Left lung (tissue), 4 donors: ENCODE measurements at regions not wholly inside any gene's neighbourhood (a gene's known extent, or its start where the extent isn't known, plus 50 kb on each side); places are given as distances from the start of the nearest gene placed in this dataset.
"Not testable (repeated sequence)": the region's sequence is repeated elsewhere in the genome, so short reads cannot be mapped to it uniquely, and the experiment has no call there.

Source experiments
- ATAC-seq: fragments of 200-7000 bp; cut with Tn5 transposase; one replicate; pipeline ENCODE4 v1.9.1; 2020; ENCODE audit warnings: moderate library complexity
- DNase-seq, 4 donors: peaks; one replicate each; pipeline ENCODE4 v3.0.0-alpha.2; 2013 to 2020
- H3K27ac ChIP-seq, 2 donors: fragments of 200-600 bp; sonication (generic) in 1 of 2; one replicate each; pipeline versions ENCODE4 v1.5.0 to v1.8.0; 2020 to 2021
- H3K27me3 ChIP-seq, 2 donors: fragments of 200-600 bp; sonication (generic) in 1 of 2; one replicate each; pipeline versions ENCODE4 v1.5.0 to v1.8.0; 2020 to 2021
- H3K36me3 ChIP-seq, 2 donors: fragments of 200-600 bp; sonication (generic) in 1 of 2; one replicate each; pipeline versions ENCODE4 v1.5.0 to v1.8.0; 2020 to 2021
- H3K4me1 ChIP-seq, 2 donors: fragments of 200-600 bp; one replicate each; pipeline ENCODE4 v1.8.0; 2021
- H3K4me3 ChIP-seq, 2 donors: fragments of 200-600 bp; sonication (generic) in 1 of 2; one replicate each; pipeline versions ENCODE4 v1.5.0 to v1.8.0; 2020 to 2021; ENCODE audit warnings: mild to moderate bottlenecking in 1 of 2
- H3K9me3 ChIP-seq, 2 donors: fragments of 200-600 bp; sonication (generic) in 1 of 2; one replicate each; pipeline versions ENCODE4 v1.5.0 to v1.8.0; 2020 to 2021
- intact Hi-C, 2 donors: fragments of 100-400 bp; cut with DNase I; formaldehyde crosslinking; loops; one replicate each; pipeline versions ENCODE4 v1.11.2 to v1.14.2; 2022
- TF ChIP-seq, protein P1 (sequence below), 2 donors: fragments of 200-600 bp; sonication (generic) in 1 of 2; IDR thresholded peaks; one replicate each; pipeline versions ENCODE4 v1.5.0 to v1.8.0; 2021; ENCODE audit warnings: antibody characterized with exemption in 2 of 2
- donor health status: DM: no; HTN: yes; CAD: no.
- donor health status: DM: no; HTN: no; CAD: no.

DNA sequence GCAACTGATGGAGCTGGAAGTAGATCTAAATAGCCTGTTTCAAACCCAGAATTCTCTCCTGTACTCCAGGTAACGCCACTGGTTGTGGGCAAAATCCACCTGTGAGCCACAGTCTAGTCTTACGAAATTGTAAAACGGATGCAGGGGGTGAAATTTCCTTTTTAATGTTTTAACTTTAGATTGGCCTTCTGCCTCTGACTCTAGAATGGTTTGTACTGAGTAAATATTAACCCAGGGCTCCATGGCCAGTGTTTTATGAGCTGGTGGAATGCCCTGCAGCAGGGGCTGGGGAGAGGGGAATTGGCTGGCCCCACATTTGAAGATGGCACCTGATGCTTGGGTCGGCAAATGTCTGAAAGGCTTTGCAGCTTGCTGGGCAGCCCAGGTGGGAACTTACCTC is 156.6 kb downstream of the MYCN start:
- no peak overlapping the region for H3K27ac ChIP-seq

DNA sequence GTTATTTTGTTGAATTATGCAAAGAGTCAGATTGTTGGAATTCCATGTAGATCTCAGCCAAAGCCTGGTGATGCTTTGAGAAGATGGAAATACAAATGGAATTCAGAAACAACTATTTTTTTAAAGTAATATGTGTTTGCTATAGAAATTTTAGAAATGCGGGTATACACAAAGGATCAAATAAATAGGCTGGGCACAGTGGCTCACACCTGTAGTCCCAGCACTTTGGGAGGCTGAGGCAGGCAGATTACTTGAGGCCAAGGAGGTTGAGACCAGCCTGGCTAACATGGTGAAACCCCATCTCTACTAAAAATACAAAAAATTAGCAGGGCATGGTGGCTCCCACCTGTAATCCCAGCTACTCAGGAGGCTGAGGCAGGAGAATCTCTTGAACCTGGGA is 155.1 kb downstream of the MYCN start:
- H3K4me1 ChIP-seq, H3K4me3 ChIP-seq, ATAC-seq, H3K27me3 ChIP-seq, H3K27ac ChIP-seq, H3K36me3 ChIP-seq, H3K9me3 ChIP-seq, intact Hi-C loops, DNase-seq: not testable (repeated sequence)

More for the DNA sequence above, 156.6 kb downstream of the MYCN start:
- Histone ChIP-seq H3K4me1 (no peaks in the 10 kb centered on the region), H3K4me3 (no peak overlapping the region), H3K9me3 (no peaks in the 10 kb centered on the region), H3K27me3 (peaks cover 0 to 3% of the 10 kb centered on the region in 2 donors), H3K36me3 (no peaks in the 10 kb centered on the region)
- intact Hi-C loops = no loop called here
- no peak for DNase-seq
- TF ChIP-seq, protein P1, sequence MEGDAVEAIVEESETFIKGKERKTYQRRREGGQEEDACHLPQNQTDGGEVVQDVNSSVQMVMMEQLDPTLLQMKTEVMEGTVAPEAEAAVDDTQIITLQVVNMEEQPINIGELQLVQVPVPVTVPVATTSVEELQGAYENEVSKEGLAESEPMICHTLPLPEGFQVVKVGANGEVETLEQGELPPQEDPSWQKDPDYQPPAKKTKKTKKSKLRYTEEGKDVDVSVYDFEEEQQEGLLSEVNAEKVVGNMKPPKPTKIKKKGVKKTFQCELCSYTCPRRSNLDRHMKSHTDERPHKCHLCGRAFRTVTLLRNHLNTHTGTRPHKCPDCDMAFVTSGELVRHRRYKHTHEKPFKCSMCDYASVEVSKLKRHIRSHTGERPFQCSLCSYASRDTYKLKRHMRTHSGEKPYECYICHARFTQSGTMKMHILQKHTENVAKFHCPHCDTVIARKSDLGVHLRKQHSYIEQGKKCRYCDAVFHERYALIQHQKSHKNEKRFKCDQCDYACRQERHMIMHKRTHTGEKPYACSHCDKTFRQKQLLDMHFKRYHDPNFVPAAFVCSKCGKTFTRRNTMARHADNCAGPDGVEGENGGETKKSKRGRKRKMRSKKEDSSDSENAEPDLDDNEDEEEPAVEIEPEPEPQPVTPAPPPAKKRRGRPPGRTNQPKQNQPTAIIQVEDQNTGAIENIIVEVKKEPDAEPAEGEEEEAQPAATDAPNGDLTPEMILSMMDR (IDR thresholded peaks at IDR 0.05) = no peak
- ATAC-seq = no peak

DNA sequence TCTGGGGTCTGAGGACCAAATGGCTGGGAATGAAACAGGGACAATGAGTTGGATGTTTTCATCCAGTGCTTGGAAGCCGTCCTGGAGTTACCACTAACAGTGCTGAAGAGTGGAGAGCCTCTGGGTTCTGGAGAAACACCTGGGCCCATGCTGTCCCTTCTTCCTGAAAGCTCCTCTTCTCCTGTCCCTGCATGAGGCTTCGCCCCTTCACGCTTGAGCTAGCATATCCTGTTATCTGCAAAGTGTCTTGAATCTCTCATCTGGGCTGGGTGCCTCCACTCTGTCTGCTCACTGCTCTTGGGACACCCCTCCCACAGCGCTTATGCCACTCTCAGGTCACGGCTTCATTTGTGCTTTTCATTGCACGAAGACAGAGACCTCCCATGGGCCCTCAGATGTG is 154.5 kb downstream of the MYCN start:
- H3K27me3 ChIP-seq = peaks cover 0 to 3% of the 10 kb centered on the region in 2 donors
- no peak overlapping the region for H3K27ac ChIP-seq
- DNase-seq (no peak), ATAC-seq (no peak)
- intact Hi-C loops = no loop called here
- no peaks in the 10 kb centered on the region for H3K9me3 ChIP-seq
- no peaks in the 10 kb centered on the region for H3K4me1 ChIP-seq
- no peak overlapping the region for H3K4me3 ChIP-seq
- TF ChIP-seq, protein P1 (IDR thresholded peaks at IDR 0.05) = no peak
- no peaks in the 10 kb centered on the region for H3K36me3 ChIP-seq

DNA sequence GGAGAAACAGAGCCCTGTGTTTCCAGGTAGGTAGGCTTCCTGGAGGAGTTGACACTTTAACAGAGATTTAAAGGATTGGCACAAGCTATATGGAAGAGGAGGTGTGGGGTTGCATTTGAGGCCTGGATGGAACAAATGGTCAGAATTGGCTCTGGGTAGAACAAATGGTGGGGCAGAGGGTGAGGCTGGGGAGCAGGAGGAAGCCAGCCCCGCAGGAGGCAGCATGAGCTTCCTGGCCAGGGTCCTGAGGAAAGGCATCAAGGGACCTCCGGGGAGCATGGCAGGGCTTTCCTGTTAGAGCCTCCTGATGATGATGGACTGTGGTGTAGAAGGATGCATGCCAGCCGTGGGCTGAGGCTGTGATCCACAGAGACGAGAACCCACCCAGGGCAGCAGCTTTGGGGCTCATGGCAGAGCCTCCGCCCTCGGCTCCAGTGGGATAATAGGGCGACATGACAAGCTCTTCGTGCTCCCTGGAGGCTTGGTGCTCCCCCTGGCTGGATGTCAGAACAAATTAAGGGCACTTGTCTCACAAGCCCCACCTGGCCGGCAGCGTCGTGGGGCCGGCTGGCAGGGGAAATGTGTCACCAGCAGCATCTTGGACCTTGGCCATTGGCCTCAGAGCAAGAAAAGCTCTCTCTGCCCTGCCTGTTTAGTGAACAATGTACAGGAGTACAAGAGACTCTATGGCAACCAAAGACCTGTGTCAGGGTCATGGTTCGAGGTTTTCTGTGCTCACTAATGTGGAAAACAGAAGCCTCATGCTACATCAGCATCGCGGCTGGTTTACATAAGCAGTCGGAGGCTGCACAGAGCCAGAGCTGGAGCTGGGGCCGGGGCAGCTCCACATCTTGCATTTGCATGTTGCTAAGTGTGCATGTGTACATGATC is 153.5 kb downstream of the MYCN start:
- Histone ChIP-seq H3K27me3 (peaks cover 0 to 3% of the 10 kb centered on the region in 2 donors), H3K4me3 (no peak overlapping the region), H3K9me3 (no peaks in the 10 kb centered on the region), H3K36me3 (no peaks in the 10 kb centered on the region), H3K27ac (no peak overlapping the region), H3K4me1 (no peaks in the 10 kb centered on the region)
- intact Hi-C loops = no loop called here
- TF ChIP-seq, protein P1 (IDR thresholded peaks at IDR 0.05) = no peak
- DNase-seq (no peak), ATAC-seq (no peak)

DNA sequence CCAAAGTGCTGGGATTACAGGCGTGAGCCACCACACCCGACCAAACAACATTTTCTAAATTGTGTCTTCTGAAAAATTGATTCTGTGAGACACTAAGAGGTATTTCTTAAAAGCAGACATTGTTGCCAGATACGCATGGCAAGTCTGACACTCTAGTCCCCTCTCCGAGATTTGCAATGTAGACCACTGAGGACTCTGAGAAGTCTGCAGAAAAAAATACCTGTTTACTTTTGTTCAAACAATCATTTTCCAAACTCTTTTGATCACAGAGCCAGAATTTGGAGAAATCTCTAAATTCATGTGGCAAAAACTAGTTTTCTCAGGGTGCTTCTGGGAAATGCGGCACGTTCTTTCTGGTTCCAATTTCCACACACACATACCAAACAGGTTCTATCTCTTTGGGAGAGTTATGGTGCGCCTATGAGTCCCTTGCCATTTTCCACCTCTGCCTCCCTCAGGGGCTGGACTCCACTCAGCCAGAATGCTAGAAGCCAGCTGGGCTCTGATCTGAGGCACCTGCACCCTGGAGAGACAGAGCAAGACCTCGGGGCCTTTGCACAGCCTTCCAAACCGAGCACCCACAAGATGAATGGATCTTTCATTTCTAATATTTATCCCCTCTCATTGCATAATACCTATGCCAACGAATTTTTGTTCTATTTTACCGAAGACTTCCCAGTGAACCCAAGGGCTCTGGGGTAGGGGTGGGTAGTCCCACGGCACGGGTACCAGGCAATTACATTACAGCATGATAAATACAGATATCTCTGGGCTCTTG is 152.7 kb downstream of the MYCN start:
- TF ChIP-seq, protein P1 (IDR thresholded peaks at IDR 0.05) = no peak
- ATAC-seq (no peak), DNase-seq (no peak)
- no peak overlapping the region for H3K4me3 ChIP-seq
- intact Hi-C loops = no loop called here
- H3K27me3 ChIP-seq = peaks cover 0 to 3% of the 10 kb centered on the region in 2 donors
- no peaks in the 10 kb centered on the region for H3K9me3 ChIP-seq
- no peak overlapping the region for H3K27ac ChIP-seq
- H3K36me3 ChIP-seq = no peaks in the 10 kb centered on the region
- H3K4me1 ChIP-seq = no peaks in the 10 kb centered on the region
